ENCODE measurements at regions not wholly inside any gene's neighbourhood (a gene's known extent, or its start where the extent isn't known, plus 50 kb on each side); places are given as distances from the start of the nearest gene placed in this dataset.

DNA sequence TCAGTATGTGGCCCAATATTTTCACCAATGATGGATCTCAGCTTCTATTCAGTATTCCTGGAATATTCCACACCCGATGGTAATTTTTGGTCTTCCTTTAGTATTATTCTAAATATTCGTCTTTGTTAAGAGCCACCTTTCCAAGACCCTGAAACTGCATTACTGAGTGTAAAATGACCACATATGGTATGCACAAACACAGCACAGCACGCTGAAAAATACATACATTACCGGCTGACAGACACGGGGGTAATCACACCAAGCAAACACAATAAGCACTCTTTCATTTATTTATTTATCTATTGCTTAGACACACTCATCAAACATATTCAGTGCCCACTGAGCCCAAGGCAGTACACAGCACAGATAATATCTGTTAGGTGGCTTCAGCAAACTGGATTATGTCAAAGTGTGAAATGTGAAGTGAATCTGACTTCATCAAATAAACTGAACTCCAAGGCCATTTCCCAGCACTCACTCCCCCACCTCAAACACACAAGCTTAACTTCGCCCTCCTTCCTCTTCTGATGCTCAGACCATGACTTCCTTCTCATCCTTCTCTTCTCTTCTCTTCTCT is 1637.8 kb upstream of the C9orf72 start:
- POLR2A ChIA-PET = no interaction called here
- CTCF ChIA-PET = interaction anchor here (0.6 kb wide), 1 partner anchor 657 kb away, joined by 3 read pairs; no protein-coding TSS in a partner anchor
- intact Hi-C loops (cut with micrococcal nuclease; ENCODE audit: unreplicated experiment) (no loop called here), in situ Hi-C loops (cut with HindIII; ENCODE audit: low pct_unique_long_range_greater_than_20kb, low sequenced_read_pairs) (no loop called here)
- peak overlapping the region in 1 of 2 experiments; percentile 45; a peak in 1 of 4 replicates for H3K4me3 ChIP-seq (ENCODE audit: low read depth in 2 of 2, low read length in 2 of 2)
- peaks cover 29% of the 10 kb centered on the region for H3K27me3 ChIP-seq (ENCODE audit: control insufficient read depth, insufficient read depth, low read length)
- ATAC-seq (no peak), DNase-seq (ENCODE audit: low read depth, low spot score) (no peak)
- H3K36me3 ChIP-seq (ENCODE audit: control insufficient read depth, insufficient read depth, low read length) = no peaks in the 10 kb centered on the region
- TF ChIP-seq POLR2AphosphoS5 (IDR thresholded peaks at IDR 0.05; ENCODE audit: low read depth, low read length) = no peak
- no peak for TF ChIP-seq CTCF (IDR thresholded peaks at IDR 0.05)
- no peak for TF ChIP-seq TCF7L2 (IDR thresholded peaks at IDR 0.05; ENCODE audit: low read depth, low read length)
- no peak for TF ChIP-seq SIN3A (IDR thresholded peaks at IDR 0.05; ENCODE audit: borderline replicate concordance, insufficient read depth, low read depth, low read length)
- H3K9me3 ChIP-seq (ENCODE audit: control insufficient read depth, insufficient read depth, low read depth, low read length) = no peaks in the 10 kb centered on the region
- peaks cover 14% of the 10 kb centered on the region for H3K4me1 ChIP-seq (ENCODE audit: control insufficient read depth, insufficient read depth, low read length)
- no peak overlapping the region for H3K27ac ChIP-seq (ENCODE audit: low read length)
- no TSS peak for BruUV-seq (replicated peaks)

DNA sequence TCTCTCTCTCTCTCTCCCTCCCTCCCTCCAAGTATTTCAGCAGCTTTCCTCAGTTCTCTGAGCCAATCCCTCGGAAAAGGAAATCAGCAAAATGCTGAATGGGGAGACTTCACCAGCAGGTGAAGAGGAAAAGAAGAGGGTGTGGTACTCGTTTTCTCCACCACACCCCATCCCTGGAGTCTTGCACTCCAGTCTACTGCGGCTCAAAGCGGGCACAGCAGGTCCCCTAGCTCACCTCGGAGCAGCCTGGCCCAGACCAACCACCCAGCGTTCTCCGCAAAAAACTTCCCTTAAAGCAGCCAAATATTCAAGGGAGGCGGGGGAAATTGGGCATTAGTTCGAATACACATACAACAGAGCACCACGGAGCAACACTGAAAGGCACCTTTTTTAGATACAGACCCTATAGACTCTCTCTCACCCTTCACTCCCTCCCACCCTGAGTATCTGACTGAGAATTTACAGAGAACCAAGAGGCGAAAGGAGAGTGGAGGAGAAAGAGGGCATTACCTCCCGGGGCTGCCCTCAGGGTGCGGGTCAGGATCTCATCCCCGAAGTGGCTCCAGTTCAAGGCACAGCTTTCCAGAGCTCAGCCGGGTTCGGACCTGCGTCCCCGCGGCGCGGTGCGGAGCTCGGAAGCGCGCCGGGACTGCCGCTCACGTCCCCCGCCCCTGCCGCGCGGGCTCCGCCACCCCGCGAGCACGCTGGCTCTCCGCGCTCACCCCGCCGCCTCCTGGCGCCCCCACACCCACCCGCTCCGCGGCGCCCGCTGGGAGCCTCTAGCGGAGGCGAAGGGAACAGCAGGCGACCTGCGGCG is 1638.5 kb upstream of the C9orf72 start:
- Histone ChIP-seq H3K36me3 (ENCODE audit: control insufficient read depth, insufficient read depth, low read length) (no peaks in the 10 kb centered on the region), H3K4me1 (ENCODE audit: control insufficient read depth, insufficient read depth, low read length) (peaks cover 14% of the 10 kb centered on the region), H3K27ac (ENCODE audit: low read length) (no peak overlapping the region), H3K27me3 (ENCODE audit: control insufficient read depth, insufficient read depth, low read length) (peaks cover 34% of the 10 kb centered on the region), H3K4me3 (ENCODE audit: low read depth in 2 of 2, low read length in 2 of 2) (peak overlapping the region in 1 of 2 experiments; percentile 45; a peak in 1 of 4 replicates), H3K9me3 (ENCODE audit: control insufficient read depth, insufficient read depth, low read depth, low read length) (no peaks in the 10 kb centered on the region)
- ATAC-seq (no peak), DNase-seq (ENCODE audit: low read depth, low spot score) (no peak)
- TF ChIP-seq TCF7L2 (IDR thresholded peaks at IDR 0.05; ENCODE audit: low read depth, low read length) (no peak), CTCF (IDR thresholded peaks at IDR 0.05) (peak; percentile 54)
- POLR2A ChIA-PET = no interaction called here
- intact Hi-C loops (cut with micrococcal nuclease; ENCODE audit: unreplicated experiment) (no loop called here), in situ Hi-C loops (cut with HindIII; ENCODE audit: low pct_unique_long_range_greater_than_20kb, low sequenced_read_pairs) (no loop called here)
- CTCF ChIA-PET = interaction anchor here (0.6 kb wide), 1 partner anchor 658 kb away, joined by 3 read pairs; no protein-coding TSS in a partner anchor
- no TSS peak for BruUV-seq (replicated peaks)

GRCh38 chr9:29212397-29213387 is 1639.4 kb upstream of the C9orf72 start:
- Histone ChIP-seq H3K27ac (ENCODE audit: low read length) (no peak overlapping the region), H3K9me3 (ENCODE audit: control insufficient read depth, insufficient read depth, low read depth, low read length) (no peaks in the 10 kb centered on the region), H3K4me1 (ENCODE audit: control insufficient read depth, insufficient read depth, low read length) (peaks cover 14% of the 10 kb centered on the region), H3K27me3 (ENCODE audit: control insufficient read depth, insufficient read depth, low read length) (peaks cover 34% of the 10 kb centered on the region), H3K4me3 (ENCODE audit: low read depth in 2 of 2, low read length in 2 of 2) (peak overlapping the region; percentile 10 to 45; a peak in 3 of 4 replicates), H3K36me3 (ENCODE audit: control insufficient read depth, insufficient read depth, low read length) (no peaks in the 10 kb centered on the region)
- BruUV-seq (replicated peaks) = no TSS peak
- ATAC-seq (no peak), DNase-seq (ENCODE audit: low read depth, low spot score) (no peak)
- TF ChIP-seq SIN3A (IDR thresholded peaks at IDR 0.05; ENCODE audit: borderline replicate concordance, insufficient read depth, low read depth, low read length) (no peak), TCF7L2 (IDR thresholded peaks at IDR 0.05; ENCODE audit: low read depth, low read length) (no peak), CTCF (IDR thresholded peaks at IDR 0.05) (no peak), POLR2AphosphoS5 (IDR thresholded peaks at IDR 0.05; ENCODE audit: low read depth, low read length) (no peak)
- TF ChIP-seq, protein P1, sequence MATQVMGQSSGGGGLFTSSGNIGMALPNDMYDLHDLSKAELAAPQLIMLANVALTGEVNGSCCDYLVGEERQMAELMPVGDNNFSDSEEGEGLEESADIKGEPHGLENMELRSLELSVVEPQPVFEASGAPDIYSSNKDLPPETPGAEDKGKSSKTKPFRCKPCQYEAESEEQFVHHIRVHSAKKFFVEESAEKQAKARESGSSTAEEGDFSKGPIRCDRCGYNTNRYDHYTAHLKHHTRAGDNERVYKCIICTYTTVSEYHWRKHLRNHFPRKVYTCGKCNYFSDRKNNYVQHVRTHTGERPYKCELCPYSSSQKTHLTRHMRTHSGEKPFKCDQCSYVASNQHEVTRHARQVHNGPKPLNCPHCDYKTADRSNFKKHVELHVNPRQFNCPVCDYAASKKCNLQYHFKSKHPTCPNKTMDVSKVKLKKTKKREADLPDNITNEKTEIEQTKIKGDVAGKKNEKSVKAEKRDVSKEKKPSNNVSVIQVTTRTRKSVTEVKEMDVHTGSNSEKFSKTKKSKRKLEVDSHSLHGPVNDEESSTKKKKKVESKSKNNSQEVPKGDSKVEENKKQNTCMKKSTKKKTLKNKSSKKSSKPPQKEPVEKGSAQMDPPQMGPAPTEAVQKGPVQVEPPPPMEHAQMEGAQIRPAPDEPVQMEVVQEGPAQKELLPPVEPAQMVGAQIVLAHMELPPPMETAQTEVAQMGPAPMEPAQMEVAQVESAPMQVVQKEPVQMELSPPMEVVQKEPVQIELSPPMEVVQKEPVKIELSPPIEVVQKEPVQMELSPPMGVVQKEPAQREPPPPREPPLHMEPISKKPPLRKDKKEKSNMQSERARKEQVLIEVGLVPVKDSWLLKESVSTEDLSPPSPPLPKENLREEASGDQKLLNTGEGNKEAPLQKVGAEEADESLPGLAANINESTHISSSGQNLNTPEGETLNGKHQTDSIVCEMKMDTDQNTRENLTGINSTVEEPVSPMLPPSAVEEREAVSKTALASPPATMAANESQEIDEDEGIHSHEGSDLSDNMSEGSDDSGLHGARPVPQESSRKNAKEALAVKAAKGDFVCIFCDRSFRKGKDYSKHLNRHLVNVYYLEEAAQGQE (IDR thresholded peaks at IDR 0.05; ENCODE audit: insufficient read depth in 1 of 2, low read depth in 2 of 2, low read length in 1 of 2) = no peak
- in situ Hi-C loops (cut with HindIII; ENCODE audit: low pct_unique_long_range_greater_than_20kb, low sequenced_read_pairs) (no loop called here), intact Hi-C loops (cut with micrococcal nuclease; ENCODE audit: unreplicated experiment) (no loop called here)
- ChIA-PET POLR2A (no interaction called here), CTCF (interaction anchor here (0.6 kb wide), 1 partner anchor 8 kb away, joined by 4 read pairs; no protein-coding TSS in a partner anchor)
